ENCODE measurements at regions not wholly inside any gene's neighbourhood (a gene's known extent, or its start where the extent isn't known, plus 50 kb on each side); places are given as distances from the start of the nearest gene placed in this dataset.

GRCh38 chr2:174659069-174659900 lies 61.7 kb upstream of the WIPF1 start:
- no peak overlapping the region for H3K4me3 ChIP-seq (replicated peaks; ENCODE audit: insufficient read depth, low read length)
- no peak for DNase-seq (ENCODE audit: low read depth in 1 of 2, low spot score in 1 of 2)
- H3K27ac ChIP-seq (replicated peaks): no peak overlapping the region
- H3K27me3 ChIP-seq (ENCODE audit: insufficient read depth, poor library complexity, severe bottlenecking): no peaks in the 10 kb centered on the region
- no peak for TF ChIP-seq GABPA (IDR thresholded peaks at IDR 0.05; ENCODE audit: low read depth)
- no peak for TF ChIP-seq SPI1 (IDR thresholded peaks at IDR 0.05; ENCODE audit: borderline replicate concordance, low read depth)
- TF ChIP-seq POLR2AphosphoS5 (IDR thresholded peaks at IDR 0.05; ENCODE audit: low read depth): no peak
- no peak for TF ChIP-seq REST (IDR thresholded peaks at IDR 0.05; ENCODE audit: insufficient replicate concordance, low read depth)
- TF ChIP-seq, protein P1, sequence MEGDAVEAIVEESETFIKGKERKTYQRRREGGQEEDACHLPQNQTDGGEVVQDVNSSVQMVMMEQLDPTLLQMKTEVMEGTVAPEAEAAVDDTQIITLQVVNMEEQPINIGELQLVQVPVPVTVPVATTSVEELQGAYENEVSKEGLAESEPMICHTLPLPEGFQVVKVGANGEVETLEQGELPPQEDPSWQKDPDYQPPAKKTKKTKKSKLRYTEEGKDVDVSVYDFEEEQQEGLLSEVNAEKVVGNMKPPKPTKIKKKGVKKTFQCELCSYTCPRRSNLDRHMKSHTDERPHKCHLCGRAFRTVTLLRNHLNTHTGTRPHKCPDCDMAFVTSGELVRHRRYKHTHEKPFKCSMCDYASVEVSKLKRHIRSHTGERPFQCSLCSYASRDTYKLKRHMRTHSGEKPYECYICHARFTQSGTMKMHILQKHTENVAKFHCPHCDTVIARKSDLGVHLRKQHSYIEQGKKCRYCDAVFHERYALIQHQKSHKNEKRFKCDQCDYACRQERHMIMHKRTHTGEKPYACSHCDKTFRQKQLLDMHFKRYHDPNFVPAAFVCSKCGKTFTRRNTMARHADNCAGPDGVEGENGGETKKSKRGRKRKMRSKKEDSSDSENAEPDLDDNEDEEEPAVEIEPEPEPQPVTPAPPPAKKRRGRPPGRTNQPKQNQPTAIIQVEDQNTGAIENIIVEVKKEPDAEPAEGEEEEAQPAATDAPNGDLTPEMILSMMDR (IDR thresholded peaks at IDR 0.05; ENCODE audit: insufficient read depth, low read length): no peak

- Histone ChIP-seq H3K4me3 (replicated peaks; ENCODE audit: insufficient read depth, low read length) (no peak overlapping the region), H3K27me3 (ENCODE audit: insufficient read depth, poor library complexity, severe bottlenecking) (no peaks in the 10 kb centered on the region), H3K27ac (replicated peaks) (no peak overlapping the region)
- DNase-seq (ENCODE audit: low read depth in 1 of 2, low spot score in 1 of 2): no peak
- TF ChIP-seq REST (IDR thresholded peaks at IDR 0.05; ENCODE audit: insufficient replicate concordance, low read depth) (no peak), SPI1 (IDR thresholded peaks at IDR 0.05; ENCODE audit: borderline replicate concordance, low read depth) (no peak), POLR2AphosphoS5 (IDR thresholded peaks at IDR 0.05; ENCODE audit: low read depth) (no peak)
- TF ChIP-seq, protein P1 (IDR thresholded peaks at IDR 0.05; ENCODE audit: insufficient read depth, low read length): no peak
Observed at GRCh38 chr2:174656676-174657176, 59.1 kb upstream of the WIPF1 start.

GRCh38 chr2:174656035-174656434 lies 58.4 kb upstream of the WIPF1 start:
- Histone ChIP-seq H3K27ac (replicated peaks) (no peak overlapping the region), H3K4me3 (replicated peaks; ENCODE audit: insufficient read depth, low read length) (no peak overlapping the region), H3K27me3 (ENCODE audit: insufficient read depth, poor library complexity, severe bottlenecking) (no peaks in the 10 kb centered on the region)
- TF ChIP-seq, protein P1 (IDR thresholded peaks at IDR 0.05; ENCODE audit: insufficient read depth, low read length): no peak
- TF ChIP-seq GABPA (IDR thresholded peaks at IDR 0.05; ENCODE audit: low read depth) (no peak), REST (IDR thresholded peaks at IDR 0.05; ENCODE audit: insufficient replicate concordance, low read depth) (no peak), POLR2AphosphoS5 (IDR thresholded peaks at IDR 0.05; ENCODE audit: low read depth) (no peak), SPI1 (IDR thresholded peaks at IDR 0.05; ENCODE audit: borderline replicate concordance, low read depth) (no peak)
- no peak for DNase-seq (ENCODE audit: low read depth in 1 of 2, low spot score in 1 of 2)
